GM19099 (cell line): ENCODE measurements at regions not wholly inside any gene's neighbourhood (a gene's known extent, or its start where the extent isn't known, plus 50 kb on each side); places are given as distances from the start of the nearest gene placed in this dataset.

Experiments
- POLR2A ChIP-seq: IDR thresholded peaks from 3 replicates; pipeline ENCODE4 v1.6.1; 2011; ENCODE audit warnings: low read depth; ENCODE audit not compliant: insufficient read length; ENCODE audit errors: extremely low read depth

DNA sequence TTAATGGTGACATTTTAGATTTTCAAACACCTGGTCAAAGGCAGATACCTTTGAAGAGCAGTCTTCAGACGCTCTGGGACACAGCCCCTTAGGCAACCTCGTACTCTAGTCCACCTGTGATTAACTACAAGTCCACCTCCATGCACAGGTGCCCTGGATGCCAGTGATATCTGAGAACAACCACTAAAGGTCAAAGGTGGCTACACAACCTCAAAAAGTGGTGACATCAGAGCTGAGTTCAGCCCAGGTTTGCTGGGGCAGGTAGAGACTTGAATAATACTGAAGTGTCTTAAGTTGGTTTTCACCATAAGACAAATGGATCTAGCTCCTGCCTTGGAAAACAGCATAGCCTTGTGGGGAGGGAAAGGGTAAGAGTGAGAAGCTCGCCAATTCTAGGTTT, 143.4 kb upstream of the ADO start:
- no peak for TF ChIP-seq POLR2A

DNA sequence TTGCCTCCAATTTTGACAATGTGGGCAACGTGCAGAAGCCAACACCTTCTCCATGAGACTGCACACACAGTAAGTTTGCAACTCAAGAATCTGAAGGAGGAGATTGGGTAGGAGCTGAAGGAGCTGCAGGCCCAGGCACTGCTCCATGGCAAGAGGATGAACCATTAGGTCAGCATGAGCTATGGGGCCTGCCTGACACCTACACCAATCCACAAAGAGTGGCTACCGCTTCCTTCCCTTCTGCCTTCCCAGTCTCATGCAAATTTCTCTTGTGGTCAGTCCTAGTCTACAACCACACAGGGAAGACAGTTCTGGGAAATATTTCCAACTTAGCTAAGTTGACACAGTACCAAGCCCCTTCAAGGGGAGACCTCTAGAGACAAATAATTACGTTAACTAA, 142.0 kb upstream of the ADO start:
- no peak for TF ChIP-seq POLR2A

DNA sequence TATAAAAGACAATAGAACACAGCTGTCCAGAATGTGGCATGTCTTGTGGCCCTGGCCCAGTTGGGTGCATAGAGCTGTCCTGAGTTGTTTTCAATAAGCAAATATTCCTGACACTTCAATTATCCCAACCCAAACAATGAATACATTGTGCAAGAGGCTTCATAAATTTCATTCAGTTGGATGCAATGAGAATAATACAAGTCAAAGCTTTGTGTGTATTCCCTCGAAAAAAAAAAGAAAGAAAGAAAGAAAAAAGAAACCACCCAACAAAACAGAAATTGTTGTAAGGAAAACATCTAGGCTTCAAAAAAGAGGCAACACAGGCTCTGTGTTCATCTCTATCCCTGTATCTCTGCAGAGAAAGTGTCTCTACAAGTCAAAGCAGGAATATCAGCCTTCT, 138.7 kb upstream of the ADO start:
- no peak for TF ChIP-seq POLR2A

DNA sequence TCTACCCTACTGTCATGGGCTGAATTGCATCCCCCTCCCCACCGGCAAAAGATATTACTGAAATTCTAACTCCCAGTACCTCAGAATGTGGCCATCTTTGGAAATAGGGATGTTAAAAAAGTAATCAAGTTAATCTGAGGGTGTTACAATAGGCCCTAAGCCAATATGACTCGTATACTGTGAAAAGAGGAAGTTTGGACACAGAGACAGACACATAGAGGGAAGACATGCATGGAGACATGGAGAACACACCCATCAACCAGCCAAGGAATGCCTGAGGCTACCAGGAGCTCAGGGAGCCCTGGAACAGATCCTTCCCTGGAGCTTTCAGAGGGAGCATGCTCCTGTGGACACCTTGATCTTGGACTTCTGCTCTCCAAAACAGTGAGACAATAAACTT, 138.2 kb upstream of the ADO start:
- no peak for TF ChIP-seq POLR2A

DNA sequence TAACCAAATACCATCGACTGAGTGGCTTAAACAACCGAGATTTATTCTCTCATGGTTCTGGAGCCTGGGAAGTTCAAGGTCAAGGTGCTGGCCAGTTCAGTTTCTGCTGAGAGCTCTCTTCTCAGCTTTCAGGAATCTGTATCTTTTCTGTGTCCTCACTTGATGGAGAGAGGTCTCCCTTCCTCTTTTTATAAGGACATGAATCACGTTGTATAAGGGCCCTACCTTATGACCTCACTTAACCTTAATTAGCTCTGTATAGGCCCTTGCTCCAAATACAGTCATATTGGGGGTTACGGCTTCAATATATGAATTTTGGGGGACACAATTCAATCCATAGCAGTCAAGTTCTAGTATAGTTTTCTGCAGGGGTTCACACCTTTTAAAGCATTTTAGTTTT, 135.2 kb upstream of the ADO start:
- no peak for TF ChIP-seq POLR2A

DNA sequence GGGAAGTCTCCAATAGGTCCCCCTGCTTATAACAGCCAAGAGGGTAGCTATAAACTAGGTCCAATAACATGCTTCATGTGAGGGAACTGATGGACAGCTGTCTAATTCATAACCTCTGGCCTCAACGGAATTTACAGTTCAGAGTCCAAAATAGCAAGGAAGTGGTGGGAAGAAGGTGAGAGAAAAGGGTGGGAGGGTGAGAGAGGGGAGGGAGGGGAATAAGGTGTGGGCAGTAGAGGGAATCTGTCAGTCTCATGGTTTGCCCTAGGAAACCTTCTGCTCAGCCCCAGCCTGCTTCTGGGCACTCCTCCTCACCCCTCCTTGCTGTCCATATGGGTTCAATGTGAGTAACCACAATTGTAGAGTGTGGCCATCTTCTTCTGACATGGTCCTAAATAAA, 133.4 kb upstream of the ADO start:
- TF ChIP-seq POLR2A = no peak

DNA sequence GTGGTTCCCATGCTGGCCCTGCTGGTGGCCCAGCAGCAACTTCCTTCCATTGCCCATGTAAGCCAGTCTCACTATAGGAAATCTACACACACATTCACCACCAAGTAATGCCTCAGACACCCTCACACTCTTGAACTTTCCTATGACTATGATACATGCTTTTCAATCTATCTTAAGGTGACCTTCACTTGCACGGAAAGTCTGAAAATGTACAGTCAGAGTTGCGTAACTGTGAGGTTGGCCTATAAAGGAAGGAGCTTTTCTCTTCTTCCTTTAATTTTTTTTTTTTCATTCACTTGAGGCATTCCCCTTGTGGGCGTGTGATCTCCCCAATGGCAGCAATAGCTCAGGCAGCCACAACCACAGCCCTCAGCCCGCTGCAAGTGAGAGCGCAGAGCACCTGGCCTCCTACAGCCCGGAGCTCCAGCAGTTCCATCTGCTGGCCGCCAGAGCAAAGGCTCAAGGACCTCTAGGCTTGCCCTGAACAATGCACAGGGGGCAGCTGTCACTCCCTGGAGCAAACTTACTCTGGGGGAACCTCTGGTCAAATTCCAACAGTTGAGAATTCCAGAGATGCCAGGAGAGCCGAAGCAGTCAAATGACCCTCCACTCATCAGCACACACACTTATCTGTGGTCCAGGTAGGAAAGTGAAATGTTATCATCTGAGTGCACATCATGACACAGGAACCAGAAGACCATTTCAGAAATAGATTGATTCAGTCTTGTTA, 123.1 kb upstream of the ADO start:
- TF ChIP-seq POLR2A = no peak

DNA sequence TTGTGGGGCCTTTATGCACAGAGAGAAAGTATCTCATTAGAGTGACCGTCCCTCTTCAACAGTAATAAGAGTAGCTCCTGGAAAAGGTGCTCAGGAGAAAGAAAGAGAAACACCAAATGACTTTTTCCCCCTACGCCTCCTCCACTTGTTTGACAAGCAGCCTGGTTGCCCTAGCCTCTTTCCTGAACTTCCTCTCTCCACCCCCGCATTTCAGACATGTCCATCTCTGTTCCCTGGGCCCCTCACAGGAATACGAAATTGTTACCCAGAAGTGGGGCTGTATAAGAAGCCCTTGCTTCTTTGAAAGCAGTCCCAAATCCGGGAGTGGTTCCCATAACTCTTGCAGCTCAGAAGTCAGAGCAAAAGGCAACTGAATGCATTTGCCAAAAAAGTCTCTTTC, 119.6 kb upstream of the ADO start:
- TF ChIP-seq POLR2A = no peak

DNA sequence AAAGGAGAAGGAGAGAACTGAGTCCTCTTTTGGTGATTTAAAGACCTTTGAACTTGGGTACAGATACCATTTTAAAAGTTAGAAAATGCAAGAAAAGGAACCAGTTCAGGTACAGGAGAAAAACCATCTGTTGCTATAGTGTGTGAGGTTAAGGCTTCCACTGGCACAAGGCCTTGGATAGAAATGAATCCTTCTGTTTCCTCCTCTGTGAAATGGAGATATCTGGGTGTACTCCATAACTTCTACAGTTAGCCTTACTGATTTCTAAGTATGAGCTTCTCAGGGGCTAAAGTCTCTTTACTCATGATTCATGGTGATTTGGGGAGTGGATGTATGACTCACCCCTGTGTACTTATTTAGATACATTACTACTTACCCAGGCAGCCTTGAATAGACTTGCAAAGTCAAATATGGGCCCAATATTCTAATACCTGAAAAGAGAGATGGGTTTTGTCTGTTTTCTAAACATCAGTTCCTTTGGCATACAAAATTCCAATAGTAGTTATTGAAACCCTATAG, 117.2 kb upstream of the ADO start:
- no peak for TF ChIP-seq POLR2A

DNA sequence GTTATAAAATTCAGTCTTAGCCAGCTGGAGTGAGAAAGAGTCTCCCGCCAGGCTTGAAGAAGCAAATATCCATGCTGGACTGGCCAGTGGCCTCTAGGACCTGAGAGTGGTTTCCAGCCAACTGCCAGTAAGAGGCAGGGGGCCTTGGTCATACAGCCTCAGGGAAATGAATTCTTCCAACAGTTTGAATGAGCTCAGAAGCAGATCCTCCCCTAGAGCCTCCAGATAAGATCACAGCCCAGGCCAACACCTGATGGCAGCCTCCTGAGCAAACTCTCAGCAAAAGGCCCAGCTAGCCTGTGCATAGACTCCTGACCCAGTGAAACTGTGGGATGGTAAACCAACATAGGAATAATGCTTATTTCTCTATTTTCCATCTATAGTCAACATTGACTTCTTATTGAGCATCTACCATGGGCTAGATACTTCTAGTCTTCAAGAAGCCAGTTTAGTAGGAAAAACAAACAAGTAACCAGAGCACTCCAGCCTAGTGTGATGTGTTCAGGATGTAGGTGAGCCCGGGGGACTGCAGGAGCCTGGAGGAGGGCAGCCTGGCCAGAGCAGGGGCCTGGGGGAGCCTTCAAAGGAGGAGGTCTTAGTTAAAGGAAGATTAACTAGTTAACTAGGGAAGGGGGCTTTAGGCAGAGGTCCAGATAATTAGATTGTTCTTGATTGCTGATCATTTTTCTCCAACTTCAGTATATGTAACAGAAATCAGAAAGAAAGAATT, 115.4 kb upstream of the ADO start:
- no peak for TF ChIP-seq POLR2A

DNA sequence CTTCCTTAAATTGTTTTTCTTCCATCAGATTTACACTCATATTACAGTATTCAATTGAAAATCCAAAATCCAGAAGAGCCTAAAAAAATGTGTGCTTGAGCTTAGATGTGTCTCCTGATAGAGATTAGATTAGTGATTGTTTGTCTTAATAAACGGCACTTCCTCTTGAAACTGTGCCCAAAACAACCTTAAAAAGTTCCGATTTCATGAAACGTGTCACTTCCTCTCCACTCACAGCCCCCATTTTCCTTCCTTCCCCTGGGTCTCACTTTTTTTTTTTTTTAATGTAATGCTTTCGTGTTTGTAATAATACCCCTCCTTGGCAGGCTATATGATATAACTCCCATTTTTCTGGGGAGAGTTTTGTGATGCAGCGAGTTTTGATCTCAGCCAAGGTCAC, 114.8 kb upstream of the ADO start:
- TF ChIP-seq POLR2A = no peak

DNA sequence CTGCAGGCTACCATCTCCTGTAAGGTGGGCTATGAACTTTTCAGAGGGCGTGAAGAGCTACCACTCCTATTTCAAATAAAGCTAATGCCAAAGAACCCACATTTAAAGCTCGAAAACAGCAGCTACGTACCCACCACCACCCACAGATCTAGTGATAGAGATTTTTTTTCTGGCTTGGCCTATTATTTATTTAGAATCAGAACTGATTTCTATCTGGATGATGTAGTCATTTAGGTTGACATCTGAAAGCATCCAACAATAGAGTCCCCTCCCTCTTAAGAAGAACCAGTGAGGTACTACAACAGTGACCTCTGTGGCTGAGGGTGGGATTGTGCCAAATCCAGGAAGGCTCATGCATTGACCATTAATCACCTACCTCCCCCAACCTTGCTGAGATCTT, 113.8 kb upstream of the ADO start:
- no peak for TF ChIP-seq POLR2A

DNA sequence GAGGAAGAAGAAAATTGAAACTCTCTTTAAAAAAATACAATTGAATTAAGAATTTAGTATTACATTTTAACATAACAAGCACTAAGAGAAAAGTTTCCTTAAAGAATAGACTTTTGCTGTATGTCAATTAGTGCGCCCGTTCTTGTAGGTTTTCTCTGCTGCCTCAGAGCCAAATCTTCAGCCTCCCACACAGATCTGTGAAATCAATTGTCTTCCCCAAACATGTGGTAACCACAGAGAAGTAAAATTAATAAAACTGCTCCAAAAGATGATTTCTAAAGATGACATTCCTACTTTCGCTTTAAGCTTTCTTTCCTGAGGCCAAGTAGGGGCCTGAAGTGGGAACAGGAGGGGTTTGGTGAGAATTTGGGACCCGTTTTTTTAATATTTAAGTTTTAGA, 113.2 kb upstream of the ADO start:
- TF ChIP-seq POLR2A = no peak

DNA sequence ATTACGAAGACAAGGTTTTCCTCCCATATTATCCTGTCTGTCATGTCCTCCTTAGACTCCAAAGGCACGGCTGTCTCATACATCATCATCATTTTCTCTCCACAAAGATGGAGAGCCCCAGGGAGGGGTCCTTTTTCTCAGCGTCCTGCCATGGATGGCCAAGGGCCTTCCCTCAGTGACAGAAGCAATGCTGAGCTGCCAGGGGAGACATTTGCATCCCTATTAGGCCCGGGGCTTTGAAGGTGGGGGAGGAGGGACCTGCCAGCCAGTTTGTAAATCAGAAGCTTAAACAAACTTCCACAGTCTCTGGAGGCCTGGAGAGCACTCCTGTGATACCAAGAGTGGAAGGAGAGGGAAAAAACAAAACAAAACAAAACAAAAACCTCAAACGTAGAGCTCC, 112.4 kb upstream of the ADO start:
- no peak for TF ChIP-seq POLR2A

DNA sequence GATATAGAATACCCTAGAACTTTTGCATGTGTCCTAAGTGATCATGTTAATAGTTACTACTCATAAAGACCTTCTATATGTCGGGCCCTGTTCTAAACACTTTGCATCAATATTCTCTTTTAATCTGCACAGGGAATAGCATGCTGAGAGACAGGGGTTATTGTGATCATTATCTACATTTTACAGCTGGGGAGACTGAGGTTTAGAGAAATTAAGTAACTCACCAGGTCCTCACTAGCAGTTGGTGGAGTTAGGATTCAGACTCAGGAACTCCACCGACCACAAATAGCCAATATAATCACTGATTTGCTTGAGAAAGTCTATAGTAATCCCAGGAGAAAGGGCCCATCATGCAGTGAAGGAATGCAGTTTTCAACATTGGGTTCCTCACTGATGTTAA, 111.2 kb upstream of the ADO start:
- no peak for TF ChIP-seq POLR2A

DNA sequence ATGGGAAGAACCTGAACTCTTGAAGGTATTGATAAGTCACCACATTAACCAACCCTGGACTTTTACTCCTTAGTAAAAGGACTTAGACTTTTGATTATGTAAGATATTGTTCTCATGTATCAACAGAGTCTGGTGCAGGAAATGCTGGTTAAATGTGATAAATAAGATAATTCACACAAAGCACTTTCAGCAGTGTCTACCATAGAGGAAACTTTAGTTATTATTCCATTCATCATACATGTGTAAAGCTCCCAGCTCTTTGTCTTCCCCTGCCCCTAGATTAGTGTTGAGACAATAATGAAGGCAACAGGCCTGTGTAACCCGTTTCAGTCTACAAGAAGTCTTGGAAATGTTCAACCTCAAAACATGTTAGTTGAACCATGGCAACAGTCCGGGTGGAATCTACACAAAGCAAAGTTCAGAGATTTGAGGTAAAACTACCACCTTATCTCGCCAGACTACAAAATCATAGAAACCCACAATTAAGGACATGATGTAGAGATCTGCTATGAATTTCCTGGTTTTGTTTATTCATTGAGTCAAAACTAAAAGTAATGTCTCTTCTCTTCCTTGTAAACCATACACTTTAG, 109.9 kb upstream of the ADO start:
- no peak for TF ChIP-seq POLR2A

DNA sequence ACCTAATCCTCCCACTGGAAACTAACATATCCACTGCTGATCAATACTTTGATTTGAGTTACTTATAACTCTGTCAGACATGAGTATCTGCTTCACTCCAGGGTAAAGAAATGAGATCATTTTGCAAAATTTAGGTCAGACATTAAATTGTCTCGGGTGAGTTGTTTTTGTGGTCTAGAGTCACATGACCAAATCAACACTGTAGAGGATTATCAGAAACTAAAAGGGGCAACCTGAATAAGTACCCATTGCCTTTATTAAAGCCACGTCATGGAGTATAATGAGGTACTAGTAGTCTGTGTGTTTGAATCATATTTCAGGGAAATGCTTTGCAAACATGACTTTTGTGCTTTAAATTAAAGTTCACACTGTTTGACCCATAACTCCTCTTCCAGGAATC, 107.7 kb upstream of the ADO start:
- no peak for TF ChIP-seq POLR2A

DNA sequence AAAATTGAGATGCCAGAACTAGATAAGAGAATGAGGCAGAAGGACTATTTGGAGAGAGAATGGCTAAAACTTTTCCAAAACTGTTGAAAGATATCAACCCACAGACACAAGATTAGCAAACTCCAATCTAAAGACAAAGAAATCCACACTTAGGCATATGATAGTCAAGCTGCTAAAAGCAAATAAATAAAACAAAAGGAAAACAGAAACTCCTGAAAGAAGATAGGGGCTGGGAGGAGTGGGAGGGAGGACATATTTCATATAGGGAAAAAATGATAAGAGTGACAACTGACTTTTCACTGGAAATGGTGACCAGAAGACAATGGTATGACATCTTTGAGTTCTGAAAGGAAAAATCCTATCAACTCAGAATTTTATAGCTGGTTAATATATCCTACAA, 105.4 kb upstream of the ADO start:
- TF ChIP-seq POLR2A = no peak
